DMS53 (cell line): ENCODE measurements at regions not wholly inside any gene's neighbourhood (a gene's known extent, or its start where the extent isn't known, plus 50 kb on each side); places are given as distances from the start of the nearest gene placed in this dataset.
"Not testable (repeated sequence)": the region's sequence is repeated elsewhere in the genome, so short reads cannot be mapped to it uniquely, and the experiment has no call there.

Source experiments
- DNase-seq: peaks from one replicate; lab custom pipeline; 2025; lab: John Stamatoyannopoulos, UW

DNA sequence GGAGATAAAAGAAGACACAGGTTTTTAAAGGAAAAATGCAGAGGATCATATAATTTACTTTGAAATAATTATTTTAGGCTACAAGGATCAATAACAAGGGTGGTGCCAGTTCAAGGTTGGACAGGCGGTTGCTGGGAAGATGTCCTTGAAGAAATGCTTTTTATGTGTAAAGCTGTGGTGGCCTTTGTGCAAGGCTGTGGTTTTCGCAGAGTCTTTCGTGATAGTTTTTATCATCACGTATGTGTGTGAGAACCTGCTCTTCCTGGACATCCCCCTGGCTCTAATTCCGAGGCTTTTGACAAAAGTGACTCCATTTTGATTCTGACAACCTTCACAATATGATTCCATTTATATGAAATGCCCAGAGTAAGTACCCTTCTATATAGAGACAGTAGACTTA is 85.8 kb upstream of the COG2 start:
- DNase-seq = no peak

DNA sequence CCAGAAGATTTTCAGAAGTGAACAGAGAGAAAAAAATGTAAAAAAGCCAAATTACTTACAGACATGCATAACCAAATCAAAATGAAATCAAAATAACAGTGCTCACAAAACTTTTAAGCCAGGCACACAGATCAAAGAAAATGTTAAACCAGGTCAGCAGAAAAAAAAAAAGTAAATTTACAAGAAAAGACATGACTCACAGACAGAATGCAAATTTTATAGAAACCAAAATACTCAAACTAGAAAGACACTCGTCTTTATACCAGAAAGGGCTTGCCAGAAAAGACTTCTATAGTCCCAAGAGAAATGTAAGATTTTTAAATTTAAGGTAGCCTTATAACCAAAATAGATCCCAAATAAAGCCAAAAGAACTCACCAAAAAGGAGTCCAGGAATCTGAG is 86.5 kb upstream of the COG2 start:
- DNase-seq = no peak

- no peak for DNase-seq
Observed at GRCh38 chr1:230552880-230553279, 89.4 kb upstream of the COG2 start.

GRCh38 chr1:230550945-230551344 is 91.3 kb upstream of the COG2 start:
- not testable (repeated sequence) for DNase-seq

DNA sequence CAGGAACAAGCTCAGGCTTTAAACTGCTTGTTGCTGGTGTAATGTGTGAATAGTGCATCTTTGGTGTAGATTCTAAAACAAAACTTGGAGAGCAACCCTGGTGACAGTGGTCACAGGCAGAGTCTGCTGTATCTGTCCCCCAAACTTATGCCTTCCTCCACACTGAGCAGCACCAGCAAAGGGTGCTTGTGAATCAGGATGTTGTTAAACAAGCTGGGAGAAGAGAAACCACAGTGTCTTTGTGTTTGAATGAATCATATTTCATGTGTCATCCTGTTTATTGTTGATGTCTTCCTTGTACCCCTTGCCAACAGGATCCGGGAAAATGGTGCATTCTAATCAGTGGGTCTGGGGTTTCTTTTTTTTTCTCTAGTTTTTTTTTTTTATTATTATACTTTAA is 91.9 kb upstream of the COG2 start:
- peak; percentile 89 for DNase-seq

GRCh38 chr1:230549625-230550024 is 92.7 kb upstream of the COG2 start:
- peak; percentile 36 for DNase-seq

DNA sequence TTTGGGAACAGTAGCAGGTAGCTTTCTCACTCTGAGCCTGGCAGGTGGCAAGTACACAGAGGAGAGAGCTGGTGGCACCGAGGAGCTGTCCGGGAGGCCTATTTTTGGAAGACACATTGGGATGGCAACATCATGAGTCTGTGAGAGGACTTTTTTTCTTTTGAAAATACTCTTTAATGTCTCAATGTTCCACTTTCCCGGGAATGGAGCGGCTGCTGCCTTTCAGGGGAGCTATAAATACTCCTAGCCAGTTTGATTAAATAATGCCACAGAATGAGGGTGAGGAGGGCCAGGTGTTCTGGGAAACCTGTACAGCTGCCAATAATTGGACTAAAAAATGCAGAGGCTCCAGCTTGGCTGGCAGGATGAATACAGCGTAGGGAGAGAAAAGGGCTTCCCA is 93.3 kb upstream of the COG2 start:
- peak; percentile 47 for DNase-seq

DNA sequence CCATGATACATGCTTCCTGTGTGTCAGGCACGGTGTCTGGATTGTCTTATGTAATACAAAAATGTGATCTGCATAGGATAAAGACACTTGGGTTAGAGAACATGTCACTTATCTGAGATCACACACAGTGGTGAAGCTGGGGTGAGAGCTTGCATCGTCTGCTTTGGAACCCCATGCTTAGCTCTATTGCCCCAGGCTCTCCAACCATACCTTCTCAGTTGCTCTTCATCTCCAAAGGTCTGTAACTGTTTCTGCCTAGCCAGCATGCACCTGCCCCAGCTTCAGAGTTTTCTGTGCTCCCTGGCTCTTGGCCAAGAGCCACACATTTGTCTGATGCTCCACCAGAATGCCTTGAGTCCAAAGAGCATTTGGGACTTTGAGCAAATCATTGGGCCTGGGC is 93.9 kb upstream of the COG2 start:
- DNase-seq = peak; percentile 63

GRCh38 chr1:230545181-230545580 is 97.1 kb upstream of the COG2 start:
- DNase-seq = peak; percentile 25

DNA sequence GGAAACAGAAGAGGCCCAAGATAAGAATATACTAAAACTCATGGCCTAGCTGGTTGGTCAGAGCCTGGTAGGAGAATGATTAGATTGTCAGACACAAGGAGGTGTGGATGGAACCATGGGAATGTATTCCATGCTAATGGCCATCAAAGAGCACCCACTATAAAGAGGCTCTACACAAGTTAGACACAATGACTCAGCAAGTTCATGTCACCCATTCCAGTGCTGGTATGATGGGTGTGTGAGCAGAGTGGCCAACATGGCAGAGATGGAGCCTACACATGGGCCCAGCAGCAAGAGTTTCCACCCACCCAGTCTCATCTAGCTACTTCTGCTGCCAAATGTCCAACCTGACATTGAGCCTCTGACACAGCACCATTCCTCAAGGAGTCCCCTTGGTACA is 97.5 kb upstream of the COG2 start:
- peak; percentile 7 for DNase-seq

DNA sequence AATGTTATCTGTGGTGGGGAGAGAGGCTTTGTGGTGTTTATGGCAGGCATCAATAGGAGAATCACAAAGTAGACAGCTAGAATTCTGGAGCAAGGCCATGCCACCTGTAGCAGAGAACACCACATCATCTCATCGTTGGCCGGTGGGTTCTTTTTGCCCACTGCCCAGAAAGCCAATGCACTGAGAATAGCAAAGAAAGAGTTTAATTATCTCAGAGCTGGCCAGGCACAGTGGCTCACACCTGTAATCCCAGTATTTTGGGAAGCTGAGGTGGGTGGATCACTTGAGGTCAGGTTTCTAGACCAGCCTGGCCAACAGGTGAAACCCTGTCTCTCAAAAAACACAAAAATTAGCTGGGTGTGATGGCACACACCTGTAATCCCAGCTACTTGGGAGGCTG is 99.2 kb upstream of the COG2 start:
- DNase-seq = no peak

DNA sequence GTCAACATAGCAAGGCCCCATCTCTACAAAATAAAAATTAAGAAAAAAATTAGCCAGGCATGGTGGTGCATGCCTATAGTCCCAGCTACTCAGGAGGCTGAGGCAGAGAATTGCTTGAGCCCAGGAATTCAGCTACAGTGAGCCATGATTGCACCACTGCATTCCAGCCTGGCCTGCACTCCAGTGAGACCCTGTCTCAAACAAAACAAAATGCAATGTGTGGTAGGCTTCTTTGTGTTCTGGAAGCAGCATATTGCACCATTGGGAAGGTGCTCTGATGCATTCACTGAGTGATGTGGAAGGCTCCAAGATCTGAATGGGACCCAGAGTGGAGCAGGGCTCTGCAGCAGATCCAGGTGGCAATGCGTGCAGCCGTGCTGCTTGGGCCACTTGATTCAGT is 99.6 kb upstream of the COG2 start:
- DNase-seq = no peak

DNA sequence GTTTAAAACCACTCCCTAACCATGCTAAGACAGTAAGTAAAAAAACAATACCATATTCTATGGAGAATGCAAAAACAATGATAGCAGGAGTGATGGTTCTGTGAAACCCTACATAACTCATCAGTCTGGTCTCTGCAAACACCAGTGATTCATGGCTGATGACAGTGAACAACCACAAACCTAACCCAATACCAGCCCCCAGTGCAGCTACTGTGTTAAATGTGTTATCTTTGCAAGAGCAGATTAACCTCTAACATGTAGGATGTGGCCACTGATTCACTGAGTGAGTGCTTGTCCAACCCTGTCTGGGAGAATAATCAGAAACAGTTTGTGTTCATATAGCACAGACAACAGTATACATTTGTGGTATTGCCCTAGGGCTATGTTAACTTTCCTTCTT is 100.2 kb upstream of the COG2 start:
- no peak for DNase-seq

DNA sequence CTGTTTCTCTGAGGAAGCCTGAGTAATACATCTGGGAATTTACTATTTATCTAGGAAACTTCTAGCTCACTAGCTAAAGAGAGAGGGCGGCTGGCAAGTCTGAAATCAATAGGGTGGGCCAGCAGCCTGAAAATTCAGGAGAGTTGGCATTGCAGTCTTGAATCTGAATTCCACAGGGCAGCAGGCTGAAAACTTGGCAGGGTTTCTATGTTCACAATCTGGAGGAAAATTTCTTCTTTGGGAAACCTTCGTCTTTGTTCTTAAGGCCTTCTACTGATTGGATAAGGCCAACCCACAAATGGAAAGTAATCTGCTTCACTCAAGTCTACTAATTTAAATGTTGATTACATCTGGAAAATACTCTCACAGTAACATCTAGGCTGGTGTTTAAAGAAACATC is 101.0 kb upstream of the COG2 start:
- DNase-seq = no peak

DNA sequence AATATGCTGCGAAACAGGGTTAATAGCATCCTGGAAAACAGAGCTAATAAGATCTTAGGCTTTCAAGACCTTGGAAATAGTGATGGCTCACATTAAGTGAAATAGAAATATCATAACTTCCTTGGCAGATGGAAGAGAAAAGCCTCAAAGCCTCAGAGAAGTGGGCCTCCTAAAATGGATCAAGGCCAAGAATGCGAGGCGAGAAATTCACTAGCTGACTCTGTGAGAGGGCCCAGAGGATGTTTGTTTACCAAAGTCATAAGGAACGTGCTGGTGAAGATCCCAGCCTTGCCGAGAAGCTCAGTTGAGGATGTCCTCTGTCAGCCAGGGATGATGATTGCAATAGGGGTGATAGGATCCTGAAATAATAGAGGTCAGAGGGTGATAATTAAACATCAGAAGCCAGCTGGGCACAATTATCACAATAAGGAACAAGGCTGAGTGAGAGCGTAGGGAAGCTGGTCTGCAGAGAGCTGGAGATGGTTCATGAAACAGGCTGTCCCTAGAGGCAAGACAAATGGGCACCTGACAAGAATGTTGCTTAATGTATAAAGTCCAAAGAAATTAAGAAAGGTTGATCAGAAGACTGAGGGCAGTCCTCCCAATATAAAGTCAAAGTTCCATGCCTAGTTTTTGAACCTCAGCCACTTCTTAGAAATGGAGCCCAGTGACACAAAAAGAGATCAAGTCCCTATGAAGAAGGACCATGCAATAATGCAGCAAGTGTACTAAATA is 101.7 kb upstream of the COG2 start:
- no peak for DNase-seq

DNA sequence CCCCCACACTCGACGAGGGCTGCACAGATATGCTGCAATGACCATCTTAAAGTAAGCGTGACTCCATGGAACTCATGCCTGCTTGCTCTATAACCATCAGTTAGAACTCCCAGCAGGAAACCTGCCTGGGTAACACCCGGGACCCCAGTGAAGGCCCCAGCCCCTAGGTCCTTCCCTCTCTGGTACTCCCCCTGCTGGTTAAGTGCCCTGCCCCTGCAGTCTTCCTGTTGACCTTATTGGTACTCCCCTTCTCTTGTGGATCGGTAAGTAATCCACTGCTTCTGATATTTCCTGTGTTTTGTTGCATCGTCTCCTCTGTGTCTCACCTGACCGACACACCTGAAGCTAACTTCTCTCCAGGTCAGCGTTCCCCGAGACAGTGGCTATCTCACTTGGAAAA is 104.8 kb upstream of the COG2 start:
- DNase-seq = no peak

DNA sequence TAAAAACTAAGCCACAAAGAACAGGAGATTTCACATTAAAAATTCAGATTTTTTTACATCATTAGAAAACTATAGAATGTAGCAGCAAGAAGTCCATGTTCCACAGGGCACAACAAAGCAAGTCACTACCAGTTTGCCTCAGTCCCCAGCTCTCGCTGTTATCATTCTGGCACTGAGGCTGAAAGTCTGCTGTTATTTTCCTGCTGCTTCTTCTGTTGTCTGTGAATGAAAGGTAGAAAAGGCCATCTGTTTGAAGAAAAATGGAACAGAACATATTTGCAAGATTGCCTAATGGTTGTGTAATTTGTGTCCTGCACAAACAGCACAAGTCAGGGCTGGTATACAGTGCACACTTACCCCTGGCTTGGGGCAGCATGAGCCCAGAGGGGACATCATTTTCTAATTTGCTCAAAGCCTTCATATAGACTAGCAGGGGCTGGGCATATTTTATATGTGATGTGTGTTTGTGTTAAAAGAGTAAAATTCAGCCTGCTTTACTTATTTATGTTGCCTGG is 105.6 kb upstream of the COG2 start:
- DNase-seq = no peak

DNA sequence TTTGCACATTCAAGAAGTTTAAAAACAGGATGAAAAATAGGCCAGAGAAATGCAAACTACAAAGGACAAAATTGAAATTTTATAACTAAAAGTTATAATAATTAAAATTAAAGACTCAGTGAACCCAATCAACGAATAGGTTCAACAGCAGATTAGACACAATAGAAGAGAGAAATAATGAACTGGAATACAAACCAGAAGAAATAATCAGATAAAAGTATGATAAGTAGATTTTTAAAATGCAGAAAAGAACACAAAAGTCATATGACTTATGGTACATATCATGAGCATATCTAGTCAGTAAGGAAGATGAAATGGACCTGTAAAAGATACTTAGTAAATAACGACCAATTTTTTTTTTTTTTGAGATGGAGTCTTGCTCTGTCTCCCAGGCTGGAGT is 108.1 kb upstream of the COG2 start:
- no peak for DNase-seq

- DNase-seq = no peak
Observed at GRCh38 chr1:230531103-230531502, 105.0 kb upstream of the PGBD5 start.

DNA sequence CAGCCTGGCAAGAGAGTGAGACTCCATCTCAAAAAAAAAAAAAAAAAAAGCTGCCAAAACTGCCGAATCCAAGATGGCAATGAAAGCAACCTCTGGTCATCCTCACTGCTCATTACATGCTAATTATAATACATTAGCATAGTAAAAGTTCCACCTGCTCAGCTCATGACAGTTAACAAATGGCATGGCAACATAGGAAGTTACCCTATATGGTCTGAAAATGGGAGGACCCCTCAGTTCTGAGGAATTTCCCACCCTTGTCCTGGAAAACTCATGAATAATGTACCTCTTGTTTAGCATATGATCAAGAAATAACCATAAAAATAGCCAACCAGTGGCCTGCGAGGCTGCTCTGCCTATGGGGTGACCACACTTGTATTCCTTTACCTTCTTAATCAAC is 93.1 kb upstream of the PGBD5 start:
- no peak for DNase-seq

DNA sequence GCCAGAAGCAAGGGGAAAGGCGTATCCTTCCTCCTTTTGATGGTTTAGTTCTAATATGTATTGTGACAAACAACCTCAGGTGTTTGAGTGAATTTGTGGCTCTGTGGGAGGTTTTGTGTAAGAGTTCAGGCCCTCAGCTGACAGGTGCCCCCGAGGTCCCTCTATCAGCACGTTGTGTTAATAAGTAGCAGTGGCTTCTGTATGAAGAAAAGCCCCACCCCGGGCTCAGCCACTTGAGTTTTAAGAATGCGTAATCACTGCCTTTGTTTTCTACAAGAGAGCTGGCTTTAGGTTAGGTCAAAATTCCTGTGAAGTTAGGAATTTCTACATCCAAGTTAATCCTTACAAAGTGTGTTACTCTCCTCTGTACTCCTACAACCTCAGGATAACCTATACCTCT is 92.4 kb upstream of the PGBD5 start:
- DNase-seq = no peak

- DNase-seq = peak; percentile 90
Observed at GRCh38 chr1:230517786-230518185, 91.7 kb upstream of the PGBD5 start.

GRCh38 chr1:230517326-230517725 is 91.2 kb upstream of the PGBD5 start:
- no peak for DNase-seq

GRCh38 chr1:230516889-230517288 is 90.8 kb upstream of the PGBD5 start:
- DNase-seq = no peak
